Right lobe of liver (tissue), 6 donors: ENCODE measurements at regions not wholly inside any gene's neighbourhood (a gene's known extent, or its start where the extent isn't known, plus 50 kb on each side); places are given as distances from the start of the nearest gene placed in this dataset.

ENCODE experiments used
- ATAC-seq, 4 donors: fragments of 200-7000 bp; cut with Tn5 transposase; one replicate each; pipeline ENCODE4 v1.9.1; 2020; ENCODE audit warnings: mild to moderate bottlenecking in 4 of 4, moderate library complexity in 4 of 4
- DNase-seq, 3 donors: peaks; one replicate each; pipeline ENCODE4 v3.0.0-alpha.2; 2020
- H3K27ac ChIP-seq, 3 donors: fragments of 200-600 bp; one replicate each; pipeline ENCODE4 v1.8.0; 2022
- H3K27me3 ChIP-seq, 2 donors: fragments of 200-600 bp; one replicate each; pipeline ENCODE4 v1.8.0; 2022
- H3K36me3 ChIP-seq, 4 donors: fragments of 200-600 bp; sonication (generic) in 1 of 4; one replicate each; pipeline versions ENCODE4 v1.5.1 to v1.8.0; 2017 to 2022; ENCODE audit warnings: control low read depth in 1 of 4
- H3K4me1 ChIP-seq, 4 donors: fragments of 200-600 bp; sonication (generic) in 1 of 4; one replicate each; pipeline versions ENCODE4 v1.5.1 to v1.8.0; 2017 to 2022; ENCODE audit warnings: control low read depth in 1 of 4
- H3K4me3 ChIP-seq, 3 donors: fragments of 200-600 bp; one replicate each; pipeline ENCODE4 v1.8.0; 2022
- H3K9me3 ChIP-seq, 4 donors: fragments of 200-600 bp; sonication (generic) in 1 of 4; one replicate each; pipeline versions ENCODE4 v1.5.1 to v1.8.0; 2017 to 2022; ENCODE audit warnings: control low read depth in 1 of 4
- CTCF ChIP-seq, 4 donors: fragments of 200-600 bp in 3 of 4; fragments of 450-650 bp in 1 of 4; IDR thresholded peaks; one replicate each; pipeline versions ENCODE4 v1.5.1 to v1.8.0; 2016 to 2022; ENCODE audit warnings: antibody characterized with exemption in 4 of 4, mild to moderate bottlenecking in 2 of 4
- POLR2A ChIP-seq: fragments of 450-650 bp; IDR thresholded peaks from one replicate; pipeline ENCODE4 v1.6.1; 2017; ENCODE audit warnings: antibody characterized with exemption, mild to moderate bottlenecking
- WGBS: methylation state at CpG from one replicate; pipeline ENCODE4 v1.1.6; 2018; ENCODE audit warnings: low coverage, low lambda C conversion rate; ENCODE audit not compliant: insufficient coverage; ENCODE audit errors: missing lambda C conversion rate; 5-methylcytosine and 5-hydroxymethylcytosine counted together
- intact Hi-C, 2 donors: fragments of 100-400 bp; cut with DNase I; formaldehyde crosslinking; loops; one replicate each; pipeline versions ENCODE4 v1.11.2 to v1.14.1; 2022
- donor health status: DM: no; HTN: yes; CAD: no.
- donor health status: DM: no; HTN: no; CAD: no.
- donor health status: DM: no; HTN: no; CAD: no.
- donor health status: DM: no; HTN: yes; CAD: no.
- donor health status: DM: no; HTN: yes; CAD: no.

- Histone ChIP-seq H3K4me3 (no peak overlapping the region), H3K4me1 (peaks cover 0 to 68% (median 29%) of the 10 kb centered on the region in 4 donors), H3K27me3 (no peaks in the 10 kb centered on the region), H3K9me3 (no peaks in the 10 kb centered on the region), H3K27ac (peak overlapping the region; percentile 58 to 85 (median 74)), H3K36me3 (no peaks in the 10 kb centered on the region)
- 74% methylated on average over 3 of the region's 3 CpGs for WGBS
- TF ChIP-seq CTCF (IDR thresholded peaks at IDR 0.05) (no peak), POLR2A (no peak)
- ATAC-seq (no peak), DNase-seq (no peak)
- intact Hi-C loops, result no loop called here
Observed at GRCh38 chr3:187998611-187999010, 155.3 kb upstream of the LPP start.

DNA sequence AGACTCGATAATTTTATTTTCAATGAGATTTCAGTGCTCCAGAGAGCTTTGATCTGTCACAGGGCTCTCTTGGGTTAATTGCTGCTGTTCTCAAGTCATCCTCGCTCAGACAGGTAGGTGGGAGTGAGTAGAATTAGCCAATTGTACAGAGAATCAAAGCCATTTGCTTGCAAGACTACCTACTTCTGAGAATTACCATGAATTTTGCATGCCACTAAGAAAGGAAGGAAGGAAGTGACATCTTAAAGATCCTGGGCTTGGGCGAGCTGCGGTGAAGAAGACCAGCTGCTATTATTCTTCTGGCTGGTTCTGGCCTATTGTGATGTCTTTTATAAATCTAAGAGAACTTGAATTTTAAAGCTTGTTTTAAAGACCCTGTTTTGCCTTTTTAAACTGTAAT lies 154.1 kb upstream of the LPP start:
- no peak for TF ChIP-seq CTCF (IDR thresholded peaks at IDR 0.05)
- no peak for TF ChIP-seq POLR2A
- DNase-seq (no peak), ATAC-seq (no peak)
- peaks cover 0 to 79% (median 35%) of the 10 kb centered on the region in 4 donors for H3K4me1 ChIP-seq
- H3K27ac ChIP-seq, result peak overlapping the region; percentile 4 to 74 (median 72)
- no peak overlapping the region for H3K4me3 ChIP-seq
- H3K36me3 ChIP-seq, result no peaks in the 10 kb centered on the region
- H3K9me3 ChIP-seq, result no peaks in the 10 kb centered on the region
- intact Hi-C loops, result no loop called here
- H3K27me3 ChIP-seq, result no peaks in the 10 kb centered on the region
- 62% methylated on average over 4 of the region's 4 CpGs for WGBS

- H3K27ac ChIP-seq, result peak overlapping the region; percentile 4 to 74 (median 72)
- H3K9me3 ChIP-seq, result no peaks in the 10 kb centered on the region
- WGBS, result 19% methylated on average over 4 of the region's 6 CpGs
- ATAC-seq (peak; percentile 27 to 66 (median 55)), DNase-seq (peak; percentile 53 to 86 (median 86))
- H3K4me1 ChIP-seq, result peaks cover 0 to 79% (median 35%) of the 10 kb centered on the region in 4 donors
- TF ChIP-seq POLR2A, result no peak
- peak in 1 of 4 donors; percentile 22 for TF ChIP-seq CTCF (IDR thresholded peaks at IDR 0.05)
- no peaks in the 10 kb centered on the region for H3K27me3 ChIP-seq
- intact Hi-C loops, result no loop called here
- no peaks in the 10 kb centered on the region for H3K36me3 ChIP-seq
- no peak overlapping the region for H3K4me3 ChIP-seq
Observed at GRCh38 chr3:188000361-188000861, 153.5 kb upstream of the LPP start.

- DNase-seq (peak in 1 of 3 donors; percentile 64), ATAC-seq (peak; percentile 5 to 40 (median 15))
- peaks cover 0 to 79% (median 35%) of the 10 kb centered on the region in 4 donors for H3K4me1 ChIP-seq
- no peak overlapping the region for H3K4me3 ChIP-seq
- no peaks in the 10 kb centered on the region for H3K27me3 ChIP-seq
- no peaks in the 10 kb centered on the region for H3K36me3 ChIP-seq
- intact Hi-C loops, result no loop called here
- peak overlapping the region in 2 of 3 donors; percentile 72 to 74 for H3K27ac ChIP-seq
- WGBS, result 23% methylated on average over 3 of the region's 3 CpGs
- no peak for TF ChIP-seq CTCF (IDR thresholded peaks at IDR 0.05)
- TF ChIP-seq POLR2A, result no peak
- no peaks in the 10 kb centered on the region for H3K9me3 ChIP-seq
Observed at GRCh38 chr3:188001093-188001492, 152.9 kb upstream of the LPP start.

DNA sequence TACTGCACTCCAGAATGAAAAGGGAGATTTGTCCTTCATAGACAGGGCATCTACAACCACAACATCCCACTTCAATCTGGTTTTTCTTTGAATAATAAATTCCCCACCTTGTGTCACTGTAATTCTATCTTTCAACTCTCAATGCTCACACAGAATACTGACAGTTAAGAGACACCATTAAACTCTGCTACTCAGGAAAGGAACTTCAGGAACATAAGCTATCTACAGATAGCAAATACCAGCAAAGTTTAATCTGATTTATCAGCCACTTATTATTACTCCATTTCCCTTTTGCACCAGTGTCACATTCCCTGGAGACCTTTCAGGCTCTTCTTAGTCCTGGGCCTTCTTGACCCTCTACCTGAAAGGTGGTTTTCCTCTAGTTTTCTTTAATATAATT lies 152.0 kb upstream of the LPP start:
- no peaks in the 10 kb centered on the region for H3K9me3 ChIP-seq
- H3K36me3 ChIP-seq, result no peaks in the 10 kb centered on the region
- ATAC-seq (no peak), DNase-seq (no peak)
- no peak overlapping the region for H3K4me3 ChIP-seq
- intact Hi-C loops, result no loop called here
- H3K27me3 ChIP-seq, result no peaks in the 10 kb centered on the region
- no peak for TF ChIP-seq CTCF (IDR thresholded peaks at IDR 0.05)
- no peak for TF ChIP-seq POLR2A
- H3K4me1 ChIP-seq, result peaks cover 0 to 79% (median 35%) of the 10 kb centered on the region in 4 donors
- H3K27ac ChIP-seq, result peak overlapping the region in 1 of 3 donors; percentile 74
